Testis (tissue), 2 donors: ENCODE measurements at regions not wholly inside any gene's neighbourhood (a gene's known extent, or its start where the extent isn't known, plus 50 kb on each side); places are given as distances from the start of the nearest gene placed in this dataset.

Experiments used
- DNase-seq: peaks from one replicate; pipeline ENCODE4 v3.0.0-alpha.2; 2019
- H3K27ac ChIP-seq, 2 donors: fragments of 200-600 bp; sonication (generic); one replicate each; pipeline ENCODE4 v1.5.1; 2019
- H3K27me3 ChIP-seq: fragments of 200-600 bp; sonication (generic); one replicate; pipeline ENCODE4 v1.5.1; 2019
- H3K36me3 ChIP-seq: fragments of 200-600 bp; sonication (generic); one replicate; pipeline ENCODE4 v1.5.1; 2017; ENCODE audit warnings: low read depth; ENCODE audit errors: missing control alignments
- H3K4me1 ChIP-seq: fragments of 200-600 bp; sonication (generic); one replicate; pipeline ENCODE4 v1.5.1; 2019
- H3K4me3 ChIP-seq, 2 donors: fragments of 200-600 bp; sonication (generic); one replicate each; pipeline ENCODE4 v1.5.1; 2017 to 2019
- H3K9me3 ChIP-seq: fragments of 200-600 bp; sonication (generic); one replicate; pipeline ENCODE4 v1.5.1; 2017
- POLR2A ChIP-seq: fragments of 450-650 bp; IDR thresholded peaks from one replicate; pipeline ENCODE4 v1.6.1; 2017; ENCODE audit warnings: antibody characterized with exemption, mild to moderate bottlenecking, moderate library complexity
- WGBS, 2 donors: methylation state at CpG; one replicate each; pipeline ENCODE4 v1.1.5; 2018; 5-methylcytosine and 5-hydroxymethylcytosine counted together
- intact Hi-C: fragments of 100-400 bp; cut with DNase I; formaldehyde crosslinking; loops from one replicate; pipeline ENCODE4 v1.15.1; 2023; ENCODE audit warnings: low total_unique reads
- TF ChIP-seq, protein P1 (sequence below), 3 experiments: fragments of 450-650 bp in 2 of 3; fragments of 200-600 bp in 1 of 3; sonication (generic) in 1 of 3; IDR thresholded peaks; one replicate each; pipeline ENCODE4 v1.5.1; 2016 to 2019; ENCODE audit warnings: antibody characterized with exemption in 3 of 3, mild to moderate bottlenecking in 2 of 3, moderate library complexity in 1 of 3

DNA sequence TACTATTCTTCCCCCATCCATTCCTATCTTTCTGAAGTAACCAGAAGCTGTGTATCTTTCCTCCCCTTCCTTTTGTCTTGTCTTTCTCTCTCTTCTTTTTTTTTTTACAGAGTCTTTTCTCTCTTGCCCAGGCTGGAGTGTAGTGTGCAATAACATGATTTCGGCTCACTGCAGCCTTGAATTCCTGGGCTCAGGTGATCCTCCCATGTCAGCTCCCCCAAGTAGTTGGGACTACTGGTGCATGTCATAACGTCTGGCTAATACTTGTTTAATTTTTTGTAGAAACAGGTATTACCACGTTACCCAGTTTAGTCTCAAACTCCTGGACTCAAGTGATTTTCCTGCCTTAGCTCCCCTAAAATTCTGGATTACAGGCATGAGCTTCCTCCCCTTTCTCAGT is 86.5 kb downstream of the IGLL5 start:
- WGBS, 2 donors, result 53 to 61% methylated on average over 3 of the region's 3 CpGs
- TF ChIP-seq, protein P1, sequence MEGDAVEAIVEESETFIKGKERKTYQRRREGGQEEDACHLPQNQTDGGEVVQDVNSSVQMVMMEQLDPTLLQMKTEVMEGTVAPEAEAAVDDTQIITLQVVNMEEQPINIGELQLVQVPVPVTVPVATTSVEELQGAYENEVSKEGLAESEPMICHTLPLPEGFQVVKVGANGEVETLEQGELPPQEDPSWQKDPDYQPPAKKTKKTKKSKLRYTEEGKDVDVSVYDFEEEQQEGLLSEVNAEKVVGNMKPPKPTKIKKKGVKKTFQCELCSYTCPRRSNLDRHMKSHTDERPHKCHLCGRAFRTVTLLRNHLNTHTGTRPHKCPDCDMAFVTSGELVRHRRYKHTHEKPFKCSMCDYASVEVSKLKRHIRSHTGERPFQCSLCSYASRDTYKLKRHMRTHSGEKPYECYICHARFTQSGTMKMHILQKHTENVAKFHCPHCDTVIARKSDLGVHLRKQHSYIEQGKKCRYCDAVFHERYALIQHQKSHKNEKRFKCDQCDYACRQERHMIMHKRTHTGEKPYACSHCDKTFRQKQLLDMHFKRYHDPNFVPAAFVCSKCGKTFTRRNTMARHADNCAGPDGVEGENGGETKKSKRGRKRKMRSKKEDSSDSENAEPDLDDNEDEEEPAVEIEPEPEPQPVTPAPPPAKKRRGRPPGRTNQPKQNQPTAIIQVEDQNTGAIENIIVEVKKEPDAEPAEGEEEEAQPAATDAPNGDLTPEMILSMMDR (IDR thresholded peaks at IDR 0.05), result no peak
- no peak for TF ChIP-seq POLR2A
- intact Hi-C loops, result no loop called here

DNA sequence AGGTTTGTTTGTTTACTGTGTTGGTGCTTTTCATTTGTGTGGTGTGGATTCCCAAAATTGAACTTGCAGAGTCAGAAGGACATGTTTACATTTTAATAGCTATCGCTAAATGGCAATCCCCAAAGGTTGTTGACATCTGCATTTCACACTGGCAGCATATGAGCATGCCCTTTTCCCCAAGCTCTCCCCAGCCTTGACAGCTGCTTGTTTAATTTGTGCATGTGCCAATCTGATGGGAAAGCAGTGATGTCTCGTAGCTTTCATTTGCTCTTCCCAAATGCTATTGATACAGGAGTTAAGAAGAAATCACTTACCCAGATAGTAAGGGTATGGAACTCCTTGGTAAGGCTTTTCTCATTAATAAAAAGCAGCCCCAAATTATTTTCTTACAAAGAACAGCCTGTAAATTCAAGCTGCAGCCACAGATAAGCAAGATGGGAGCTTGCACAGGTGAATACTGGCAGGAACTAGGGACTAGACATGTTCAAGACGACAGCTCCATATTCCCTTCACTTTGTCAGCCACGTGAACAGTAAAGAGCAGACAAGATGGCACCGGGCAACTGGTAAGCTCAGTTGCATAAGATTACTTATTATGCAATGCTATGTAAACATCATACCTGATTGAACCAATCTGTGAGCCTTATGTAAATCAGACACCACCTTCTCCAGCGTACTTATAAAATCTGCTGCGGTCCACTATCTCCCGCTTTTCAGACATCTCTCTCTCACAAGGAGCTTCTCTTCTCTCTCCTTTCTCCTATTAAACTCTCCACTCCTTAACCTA is 87.4 kb downstream of the IGLL5 start:
- H3K9me3 ChIP-seq, result no peaks in the 10 kb centered on the region
- no peaks in the 10 kb centered on the region for H3K4me1 ChIP-seq
- 79 to 86% methylated on average over 8 of the region's 8 CpGs for WGBS, 2 donors
- no peaks in the 10 kb centered on the region for H3K36me3 ChIP-seq
- TF ChIP-seq POLR2A, result no peak
- TF ChIP-seq, protein P1 (IDR thresholded peaks at IDR 0.05), result no peak
- intact Hi-C loops, result no loop called here
- DNase-seq, result no peak
- no peak overlapping the region for H3K4me3 ChIP-seq
- H3K27ac ChIP-seq, result no peak overlapping the region
- no peaks in the 10 kb centered on the region for H3K27me3 ChIP-seq

More for the DNA sequence above, 86.5 kb downstream of the IGLL5 start:
- H3K27ac ChIP-seq, result no peak overlapping the region
- H3K4me3 ChIP-seq, result no peak overlapping the region
- H3K9me3 ChIP-seq, result no peaks in the 10 kb centered on the region
- no peak for DNase-seq
- no peaks in the 10 kb centered on the region for H3K36me3 ChIP-seq
- H3K4me1 ChIP-seq, result no peaks in the 10 kb centered on the region
- H3K27me3 ChIP-seq, result no peaks in the 10 kb centered on the region

DNA sequence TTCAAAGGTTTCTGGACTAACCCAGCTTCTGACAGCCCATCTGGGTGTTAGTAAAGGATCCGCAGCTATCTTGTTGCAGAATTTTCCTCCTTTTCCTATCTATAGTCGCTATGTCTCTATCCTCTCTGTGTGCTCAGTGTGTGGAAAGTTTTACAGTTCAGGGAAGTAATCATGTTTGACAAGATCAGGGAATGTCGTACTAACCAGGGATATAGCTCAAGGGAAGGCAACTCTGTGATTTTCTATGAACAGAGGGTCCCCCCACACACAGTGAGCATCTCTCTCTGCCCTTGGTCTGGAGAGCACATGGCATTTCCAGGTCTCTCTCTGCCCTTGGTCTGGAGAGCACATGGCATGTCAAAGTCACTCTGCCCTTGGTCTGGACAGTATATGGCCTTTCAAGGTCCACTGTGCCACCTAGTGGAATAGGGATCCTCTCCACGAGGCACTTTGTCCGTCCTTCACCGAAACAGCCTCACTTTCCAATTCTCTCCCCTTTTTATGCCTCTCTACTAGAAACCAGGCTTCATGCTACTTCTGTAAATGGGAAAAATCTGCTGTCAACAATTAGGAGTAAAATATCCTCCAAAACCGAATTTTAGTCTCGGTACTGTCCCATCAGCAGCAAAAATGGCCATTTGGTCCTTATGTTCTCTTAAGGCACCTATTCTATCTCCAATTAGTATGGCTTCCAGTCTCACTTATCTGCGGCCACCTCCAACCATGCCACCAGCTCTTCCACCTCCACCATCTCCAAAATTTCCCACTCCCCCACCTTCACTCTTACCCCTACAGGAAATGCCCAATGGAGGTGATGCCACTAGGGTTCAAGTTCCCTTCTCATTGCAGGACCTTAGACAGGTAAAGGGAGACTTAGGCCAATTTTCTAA is 88.7 kb downstream of the IGLL5 start:
- H3K4me1 ChIP-seq, result no peaks in the 10 kb centered on the region
- no peaks in the 10 kb centered on the region for H3K27me3 ChIP-seq
- TF ChIP-seq, protein P1 (IDR thresholded peaks at IDR 0.05), result no peak
- TF ChIP-seq POLR2A, result no peak
- intact Hi-C loops, result no loop called here
- no peaks in the 10 kb centered on the region for H3K36me3 ChIP-seq
- no peak for DNase-seq
- no peak overlapping the region for H3K27ac ChIP-seq
- H3K4me3 ChIP-seq, result no peak overlapping the region
- WGBS, 2 donors, result 82 to 88% methylated on average over 9 of the region's 9 CpGs
- H3K9me3 ChIP-seq, result no peaks in the 10 kb centered on the region

DNA sequence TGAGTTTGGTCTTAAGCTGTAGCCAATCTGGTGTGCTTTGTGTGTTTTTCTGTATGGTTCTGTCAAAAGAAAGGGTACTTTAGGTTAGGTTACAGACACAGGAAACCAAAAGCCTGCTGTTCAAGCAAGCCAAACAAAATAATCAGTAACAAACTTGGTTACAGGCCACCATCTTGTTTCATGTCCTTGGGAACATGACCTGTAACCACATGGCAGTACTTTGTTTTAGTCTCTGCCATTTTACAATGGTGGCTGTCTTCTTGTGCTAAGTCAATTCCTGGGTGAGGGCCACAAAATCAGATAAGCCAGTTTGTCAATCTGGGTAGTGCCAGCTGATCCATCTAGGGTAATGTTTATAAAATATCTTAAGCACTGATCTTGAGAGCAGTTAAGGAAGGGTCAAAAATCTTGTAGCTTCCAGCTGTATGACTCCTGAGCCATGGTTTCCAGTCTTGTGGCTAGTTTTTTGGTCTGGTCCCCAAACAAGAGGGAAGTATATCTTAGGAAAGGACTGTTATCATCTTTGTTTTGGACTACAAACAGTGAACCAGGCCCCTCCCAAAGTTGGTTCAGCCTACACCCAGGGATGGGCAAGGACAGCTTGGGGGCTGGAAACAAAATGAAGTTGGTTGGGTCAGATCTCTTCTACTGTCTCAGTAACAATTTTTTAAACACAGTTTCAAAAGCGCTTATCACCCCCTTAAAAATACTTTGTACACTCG is 90.0 kb downstream of the IGLL5 start:
- 85 to 91% methylated on average over 2 of the region's 2 CpGs for WGBS, 2 donors
- no peak overlapping the region for H3K27ac ChIP-seq

More for the DNA sequence above, 90.0 kb downstream of the IGLL5 start:
- Histone ChIP-seq H3K9me3 (no peaks in the 10 kb centered on the region), H3K4me1 (no peaks in the 10 kb centered on the region), H3K36me3 (no peaks in the 10 kb centered on the region), H3K4me3 (no peak overlapping the region), H3K27me3 (no peaks in the 10 kb centered on the region)
- no peak for DNase-seq
- TF ChIP-seq, protein P1 (IDR thresholded peaks at IDR 0.05), result no peak
- TF ChIP-seq POLR2A, result no peak
- intact Hi-C loops, result no loop called here
